ENCODE measurements at regions not wholly inside any gene's neighbourhood (a gene's known extent, or its start where the extent isn't known, plus 50 kb on each side); places are given as distances from the start of the nearest gene placed in this dataset.

- Histone ChIP-seq H3K4me2 (replicated peaks; ENCODE audit: low read depth, low read length, poor library complexity, severe bottlenecking) (no peak overlapping the region), H3K36me3 (replicated peaks in 1 of 2; ENCODE audit: control extremely low read depth in 1 of 2, control insufficient read depth in 1 of 2, extremely low read depth in 1 of 2, insufficient read depth in 2 of 2, low read length in 1 of 2) (no peaks in the 10 kb centered on the region), H3K27me3 (replicated peaks in 1 of 4; ENCODE audit: control extremely low read depth in 1 of 4, control insufficient read depth in 3 of 4, insufficient read depth in 4 of 4, low read length in 3 of 4) (no peaks in the 10 kb centered on the region), H3K27ac (ENCODE audit: low read length in 2 of 2) (no peak overlapping the region), H3K4me3 (ENCODE audit: control extremely low read depth in 1 of 5, extremely low read depth in 1 of 5, insufficient read depth in 1 of 5, low read depth in 2 of 5, low read length in 4 of 5) (no peak overlapping the region), H2AFZ (ENCODE audit: insufficient read depth, low read depth, low read length, poor library complexity, severe bottlenecking) (no peak overlapping the region), H3K4me1 (ENCODE audit: control insufficient read depth in 2 of 2, insufficient read depth in 2 of 2, low read length in 2 of 2) (no peaks in the 10 kb centered on the region), H3K9me3 (ENCODE audit: control extremely low read depth in 1 of 3, control insufficient read depth in 2 of 3, insufficient read depth in 1 of 3, low read length in 2 of 3) (no peaks in the 10 kb centered on the region), H4K20me1 (ENCODE audit: control insufficient read depth, insufficient read depth, low read length, poor library complexity, severe bottlenecking) (no peaks in the 10 kb centered on the region), H3K9ac (ENCODE audit: low read length) (no peak overlapping the region), H3K79me2 (ENCODE audit: control insufficient read depth, insufficient read depth, low read length) (no peaks in the 10 kb centered on the region)
- CTCF ChIA-PET: no interaction called here
- intact Hi-C loops (cut with micrococcal nuclease): no loop called here
- DNase-seq (no peak), ATAC-seq (ENCODE audit: low read depth) (no peak)
- no peak for TF ChIP-seq EZH2 (IDR thresholded peaks at IDR 0.05; ENCODE audit: borderline replicate concordance, insufficient read depth, low read depth, low read length, poor library complexity, severe bottlenecking)
- no peak for TF ChIP-seq CTCF (IDR thresholded peaks at IDR 0.05)
- H3K9me3 Mint-ChIP-seq (ENCODE audit: insufficient read depth): no peaks in the 10 kb centered on the region
- H3K27ac Mint-ChIP-seq: no peak overlapping the region
- peaks cover 6% of the 10 kb centered on the region for H3K27me3 Mint-ChIP-seq
- no peak overlapping the region for H3K4me3 Mint-ChIP-seq
- WGBS (ENCODE audit: insufficient coverage): 70% methylated on average over 5 of the region's 13 CpGs
- POLR2A ChIA-PET: no interaction called here
- no peaks in the 10 kb centered on the region for H3K4me1 Mint-ChIP-seq
These were observed 167.5 kb upstream of the TSHZ2 start for GRCh38 chr20:52804497-52805295.

- Mint-ChIP-seq H3K9me3 (ENCODE audit: insufficient read depth) (no peaks in the 10 kb centered on the region), H3K27ac (no peak overlapping the region), H3K4me3 (no peak overlapping the region), H3K27me3 (peaks cover 2% of the 10 kb centered on the region), H3K4me1 (no peaks in the 10 kb centered on the region)
- no peaks in the 10 kb centered on the region for H3K79me2 ChIP-seq (ENCODE audit: control insufficient read depth, insufficient read depth, low read length)
- H3K36me3 ChIP-seq (replicated peaks in 1 of 2; ENCODE audit: control extremely low read depth in 1 of 2, control insufficient read depth in 1 of 2, extremely low read depth in 1 of 2, insufficient read depth in 2 of 2, low read length in 1 of 2): no peaks in the 10 kb centered on the region
- no peaks in the 10 kb centered on the region for H3K27me3 ChIP-seq (replicated peaks in 1 of 4; ENCODE audit: control extremely low read depth in 1 of 4, control insufficient read depth in 3 of 4, insufficient read depth in 4 of 4, low read length in 3 of 4)
- POLR2A ChIA-PET: no interaction called here
- intact Hi-C loops (cut with micrococcal nuclease): no loop called here
- no peak overlapping the region for H3K27ac ChIP-seq (ENCODE audit: low read length in 2 of 2)
- ATAC-seq (ENCODE audit: low read depth): no peak
- TF ChIP-seq CTCF (IDR thresholded peaks at IDR 0.05) (no peak), EZH2 (IDR thresholded peaks at IDR 0.05; ENCODE audit: borderline replicate concordance, insufficient read depth, low read depth, low read length, poor library complexity, severe bottlenecking) (no peak)
- H3K4me2 ChIP-seq (replicated peaks; ENCODE audit: low read depth, low read length, poor library complexity, severe bottlenecking): no peak overlapping the region
- no peaks in the 10 kb centered on the region for H3K4me1 ChIP-seq (ENCODE audit: control insufficient read depth in 2 of 2, insufficient read depth in 2 of 2, low read length in 2 of 2)
- DNase-seq: no peak
- H4K20me1 ChIP-seq (ENCODE audit: control insufficient read depth, insufficient read depth, low read length, poor library complexity, severe bottlenecking): no peaks in the 10 kb centered on the region
- CTCF ChIA-PET: no interaction called here
- 82% methylated on average over 3 of the region's 6 CpGs for WGBS (ENCODE audit: insufficient coverage)
- H3K9me3 ChIP-seq (ENCODE audit: control extremely low read depth in 1 of 3, control insufficient read depth in 2 of 3, insufficient read depth in 1 of 3, low read length in 2 of 3): no peaks in the 10 kb centered on the region
- no peak overlapping the region for H2AFZ ChIP-seq (ENCODE audit: insufficient read depth, low read depth, low read length, poor library complexity, severe bottlenecking)
- no peak overlapping the region for H3K9ac ChIP-seq (ENCODE audit: low read length)
- H3K4me3 ChIP-seq (ENCODE audit: control extremely low read depth in 1 of 5, extremely low read depth in 1 of 5, insufficient read depth in 1 of 5, low read depth in 2 of 5, low read length in 4 of 5): no peak overlapping the region
These were observed 170.5 kb upstream of the TSHZ2 start for GRCh38 chr20:52801628-52802006.
